ENCODE measurements at regions not wholly inside any gene's neighbourhood (a gene's known extent, or its start where the extent isn't known, plus 50 kb on each side); places are given as distances from the start of the nearest gene placed in this dataset.

DNA sequence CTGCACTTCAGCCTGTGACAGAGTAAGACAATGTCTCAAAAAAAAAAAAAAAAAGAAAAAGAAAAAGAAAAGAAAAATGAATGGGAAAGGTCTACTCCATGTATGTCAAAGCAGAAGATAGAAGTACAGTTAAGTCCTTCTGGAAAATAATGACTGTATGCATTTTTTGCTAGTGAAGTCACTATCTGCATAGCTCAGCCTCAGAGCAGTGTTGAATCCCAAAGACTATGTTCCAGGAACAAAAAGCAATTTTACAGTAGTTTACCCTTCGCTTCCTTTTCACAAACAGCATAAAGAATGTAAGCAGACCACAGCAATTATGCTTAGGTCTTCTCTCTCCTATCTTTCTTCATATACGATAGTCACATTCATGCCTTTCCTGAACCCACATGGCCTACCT is 497.4 kb downstream of the CMPK2 start:
- H3K4me3 ChIP-seq (ENCODE audit: low read length, poor library complexity, severe bottlenecking) = no peak overlapping the region
- H3K36me3 ChIP-seq (ENCODE audit: insufficient read depth, low read length) = no peaks in the 10 kb centered on the region
- H3K79me2 ChIP-seq (ENCODE audit: insufficient read depth, low read length) = no peaks in the 10 kb centered on the region
- H3K9me2 ChIP-seq (replicated peaks; ENCODE audit: low read depth, low read length) = no peaks in the 10 kb centered on the region
- H2AFZ ChIP-seq (ENCODE audit: low read length) = no peak overlapping the region
- H4K20me1 ChIP-seq (ENCODE audit: insufficient read depth, low read length, poor library complexity, severe bottlenecking) = no peaks in the 10 kb centered on the region
- no peaks in the 10 kb centered on the region for H3K27me3 ChIP-seq (ENCODE audit: insufficient read depth, low read length, poor library complexity, severe bottlenecking)
- H3K4me2 ChIP-seq (ENCODE audit: low read depth, low read length, poor library complexity, severe bottlenecking) = no peak overlapping the region
- TF ChIP-seq, protein P1, sequence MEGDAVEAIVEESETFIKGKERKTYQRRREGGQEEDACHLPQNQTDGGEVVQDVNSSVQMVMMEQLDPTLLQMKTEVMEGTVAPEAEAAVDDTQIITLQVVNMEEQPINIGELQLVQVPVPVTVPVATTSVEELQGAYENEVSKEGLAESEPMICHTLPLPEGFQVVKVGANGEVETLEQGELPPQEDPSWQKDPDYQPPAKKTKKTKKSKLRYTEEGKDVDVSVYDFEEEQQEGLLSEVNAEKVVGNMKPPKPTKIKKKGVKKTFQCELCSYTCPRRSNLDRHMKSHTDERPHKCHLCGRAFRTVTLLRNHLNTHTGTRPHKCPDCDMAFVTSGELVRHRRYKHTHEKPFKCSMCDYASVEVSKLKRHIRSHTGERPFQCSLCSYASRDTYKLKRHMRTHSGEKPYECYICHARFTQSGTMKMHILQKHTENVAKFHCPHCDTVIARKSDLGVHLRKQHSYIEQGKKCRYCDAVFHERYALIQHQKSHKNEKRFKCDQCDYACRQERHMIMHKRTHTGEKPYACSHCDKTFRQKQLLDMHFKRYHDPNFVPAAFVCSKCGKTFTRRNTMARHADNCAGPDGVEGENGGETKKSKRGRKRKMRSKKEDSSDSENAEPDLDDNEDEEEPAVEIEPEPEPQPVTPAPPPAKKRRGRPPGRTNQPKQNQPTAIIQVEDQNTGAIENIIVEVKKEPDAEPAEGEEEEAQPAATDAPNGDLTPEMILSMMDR (conservative IDR thresholded peaks at IDR 0.05; ENCODE audit: low read length) = no peak
- TF ChIP-seq EZH2phosphoT487 (IDR thresholded peaks at IDR 0.05; ENCODE audit: borderline replicate concordance) = no peak
- no peaks in the 10 kb centered on the region for H3K4me1 ChIP-seq (ENCODE audit: insufficient read depth, low read length, poor library complexity, severe bottlenecking)
- H3K9ac ChIP-seq (ENCODE audit: low read depth, low read length, poor library complexity, severe bottlenecking) = no peak overlapping the region
- H3K9me3 ChIP-seq (ENCODE audit: insufficient read depth, low read depth, low read length) = no peaks in the 10 kb centered on the region
- H3F3A ChIP-seq (ENCODE audit: low read depth) = no peaks in the 10 kb centered on the region

DNA sequence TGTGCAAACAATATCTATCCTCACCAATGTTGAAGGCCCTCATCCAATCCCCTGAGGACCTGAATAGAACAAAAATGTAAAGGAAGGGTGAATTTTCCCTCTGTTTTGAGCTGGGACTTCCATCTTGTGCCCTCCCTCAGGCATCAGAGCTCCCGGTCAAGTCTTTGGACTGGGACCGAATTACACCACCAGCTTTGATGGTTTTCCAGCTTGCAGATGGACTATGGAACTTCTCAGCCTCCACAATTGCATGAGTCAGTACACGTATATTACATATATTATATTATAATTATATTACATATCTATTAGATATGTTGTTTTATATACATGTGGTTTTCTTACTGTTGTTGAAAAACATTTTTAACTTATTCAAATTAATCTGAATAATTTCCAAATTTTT is 496.4 kb downstream of the CMPK2 start:
- Histone ChIP-seq H3K36me3 (ENCODE audit: insufficient read depth, low read length) (no peaks in the 10 kb centered on the region), H3K4me3 (ENCODE audit: low read length, poor library complexity, severe bottlenecking) (no peak overlapping the region), H3K79me2 (ENCODE audit: insufficient read depth, low read length) (no peaks in the 10 kb centered on the region), H3K27me3 (ENCODE audit: insufficient read depth, low read length, poor library complexity, severe bottlenecking) (no peaks in the 10 kb centered on the region), H3K9me2 (replicated peaks; ENCODE audit: low read depth, low read length) (no peaks in the 10 kb centered on the region), H3F3A (ENCODE audit: low read depth) (no peaks in the 10 kb centered on the region), H3K4me1 (ENCODE audit: insufficient read depth, low read length, poor library complexity, severe bottlenecking) (no peaks in the 10 kb centered on the region), H3K9ac (ENCODE audit: low read depth, low read length, poor library complexity, severe bottlenecking) (no peak overlapping the region), H2AFZ (ENCODE audit: low read length) (no peak overlapping the region), H3K9me3 (ENCODE audit: insufficient read depth, low read depth, low read length) (no peaks in the 10 kb centered on the region), H3K4me2 (ENCODE audit: low read depth, low read length, poor library complexity, severe bottlenecking) (no peak overlapping the region), H4K20me1 (ENCODE audit: insufficient read depth, low read length, poor library complexity, severe bottlenecking) (no peaks in the 10 kb centered on the region)
- TF ChIP-seq, protein P1 (conservative IDR thresholded peaks at IDR 0.05; ENCODE audit: low read length) = no peak
- no peak for TF ChIP-seq EZH2phosphoT487 (IDR thresholded peaks at IDR 0.05; ENCODE audit: borderline replicate concordance)

DNA sequence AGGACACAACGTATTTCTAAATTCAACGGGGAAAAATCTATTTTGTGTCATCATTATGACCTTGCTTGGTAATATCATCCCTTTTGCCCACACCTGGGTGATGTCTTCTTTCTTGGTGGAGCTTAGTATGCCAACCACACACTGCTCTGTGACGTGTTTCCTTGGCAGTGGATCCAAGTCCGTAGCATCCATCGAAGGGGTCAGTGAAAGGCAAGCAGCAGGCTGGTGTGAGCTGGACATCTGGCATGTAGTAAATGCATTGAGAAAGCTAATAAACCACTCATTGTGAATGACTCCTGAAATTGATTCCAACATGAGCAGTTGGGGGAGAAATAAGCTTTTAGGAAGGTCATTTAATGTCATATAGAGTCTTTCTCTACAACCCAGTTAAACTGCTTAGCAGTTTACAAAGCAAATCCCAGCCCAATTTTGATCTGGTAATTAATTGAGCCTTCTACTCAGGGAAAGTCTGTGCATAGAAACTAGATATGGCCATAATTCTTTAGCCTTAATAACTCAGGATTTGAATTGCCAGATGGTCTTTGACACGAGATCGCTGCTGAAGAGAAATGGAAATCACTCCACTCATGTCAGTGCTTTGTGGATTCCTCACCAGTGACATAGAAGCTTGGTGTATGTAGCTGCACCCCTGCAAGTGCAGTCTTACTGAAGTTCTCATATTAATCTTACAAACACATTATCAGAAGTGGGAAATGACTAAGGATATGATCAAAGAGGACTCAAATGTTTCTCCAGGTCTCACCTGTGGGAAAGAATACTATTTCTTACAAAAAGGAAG is 494.8 kb downstream of the CMPK2 start:
- H3K9me2 ChIP-seq (replicated peaks; ENCODE audit: low read depth, low read length) = no peaks in the 10 kb centered on the region
- no peak for TF ChIP-seq EZH2phosphoT487 (IDR thresholded peaks at IDR 0.05; ENCODE audit: borderline replicate concordance)
- TF ChIP-seq, protein P1 (conservative IDR thresholded peaks at IDR 0.05; ENCODE audit: low read length) = no peak
- H2AFZ ChIP-seq (ENCODE audit: low read length) = no peak overlapping the region
- H3K4me3 ChIP-seq (ENCODE audit: low read length, poor library complexity, severe bottlenecking) = no peak overlapping the region
- H4K20me1 ChIP-seq (ENCODE audit: insufficient read depth, low read length, poor library complexity, severe bottlenecking) = no peaks in the 10 kb centered on the region
- H3F3A ChIP-seq (ENCODE audit: low read depth) = no peaks in the 10 kb centered on the region
- no peaks in the 10 kb centered on the region for H3K79me2 ChIP-seq (ENCODE audit: insufficient read depth, low read length)
- no peak overlapping the region for H3K9ac ChIP-seq (ENCODE audit: low read depth, low read length, poor library complexity, severe bottlenecking)
- H3K9me3 ChIP-seq (ENCODE audit: insufficient read depth, low read depth, low read length) = no peaks in the 10 kb centered on the region
- H3K4me2 ChIP-seq (ENCODE audit: low read depth, low read length, poor library complexity, severe bottlenecking) = no peak overlapping the region
- H3K36me3 ChIP-seq (ENCODE audit: insufficient read depth, low read length) = no peaks in the 10 kb centered on the region
- H3K4me1 ChIP-seq (ENCODE audit: insufficient read depth, low read length, poor library complexity, severe bottlenecking) = no peaks in the 10 kb centered on the region
- no peaks in the 10 kb centered on the region for H3K27me3 ChIP-seq (ENCODE audit: insufficient read depth, low read length, poor library complexity, severe bottlenecking)

All from Loucy (cell line).